Transverse colon (tissue), 4 donors: ENCODE measurements at regions not wholly inside any gene's neighbourhood (a gene's known extent, or its start where the extent isn't known, plus 50 kb on each side); places are given as distances from the start of the nearest gene placed in this dataset.

Experiments used
- DNase-seq: peaks from one replicate; pipeline ENCODE4 v3.0.0-alpha.2; 2019
- H3K27ac ChIP-seq, 4 donors: fragments of 200-600 bp; sonication (generic); 2 replicates each; pipeline ENCODE4 v1.5.1; 2016 to 2018; ENCODE audit warnings: inconsistent platforms in 4 of 4
- H3K27me3 ChIP-seq: fragments of 200-600 bp; sonication (generic); 2 replicates; pipeline ENCODE4 v1.5.1; 2017; ENCODE audit warnings: inconsistent platforms
- H3K36me3 ChIP-seq, 4 donors: fragments of 200-600 bp; sonication (generic); 2 replicates each; pipeline ENCODE4 v1.5.1; 2017 to 2019; ENCODE audit warnings: inconsistent platforms in 4 of 4
- H3K4me1 ChIP-seq, 4 donors: fragments of 200-600 bp; sonication (generic); 2 replicates each; pipeline ENCODE4 v1.5.1; 2017 to 2020; ENCODE audit warnings: inconsistent platforms in 4 of 4
- H3K4me3 ChIP-seq, 4 donors: fragments of 200-600 bp; sonication (generic); 1 replicate in 1 of 4; 2 replicates in 3 of 4; pipeline versions ENCODE4 v1.5.1 to v1.6.1; 2017 to 2019; ENCODE audit warnings: inconsistent platforms in 4 of 4
- H3K9me3 ChIP-seq, 2 donors: fragments of 200-600 bp; sonication (generic); 2 replicates each; pipeline ENCODE4 v1.5.1; 2017 to 2019; ENCODE audit warnings: inconsistent platforms in 2 of 2
- EP300 ChIP-seq: sonication (generic); formaldehyde crosslinking; IDR thresholded peaks from one replicate; pipeline ENCODE4 v1.6.1; 2017; ENCODE audit warnings: antibody characterized with exemption, low read depth
- POLR2A ChIP-seq: fragments of 450-650 bp; IDR thresholded peaks from one replicate; pipeline ENCODE4 v1.6.1; 2016; ENCODE audit warnings: antibody characterized with exemption, mild to moderate bottlenecking, moderate library complexity
- POLR2AphosphoS5 ChIP-seq, 3 donors: sonication (generic); formaldehyde crosslinking; IDR thresholded peaks; one replicate each; pipeline ENCODE4 v1.6.1; 2016; ENCODE audit warnings: antibody characterized with exemption in 3 of 3
- WGBS, 2 donors: methylation state at CpG; one replicate each; pipeline ENCODE4 v1.1.5; 2018; ENCODE audit warnings: low coverage in 1 of 2; 5-methylcytosine and 5-hydroxymethylcytosine counted together
- in situ Hi-C, 4 donors: fragments of 200-750 bp; cut with MboI; loops; one replicate each; pipeline versions ENCODE4 v1.15.0 to v1.15.1; 2017; ENCODE audit warnings: low sequenced_read_pairs in 3 of 4, low pct_ligation_motif_present in 1 of 4, low pct_unique_long_range_greater_than_20kb in 1 of 4
- intact Hi-C: fragments of 100-400 bp; cut with DNase I; formaldehyde crosslinking; loops from one replicate; pipeline ENCODE4 v1.15.1; 2023; ENCODE audit warnings: low total_unique reads
- TF ChIP-seq, protein P1 (sequence below), 5 experiments: fragments of 200-600 bp in 3 of 5; fragments of 450-650 bp in 2 of 5; sonication (generic) in 3 of 5; IDR thresholded peaks; 1 replicate in 2 of 5; 2 replicates in 3 of 5; pipeline ENCODE4 v1.5.1; 2016 to 2017; ENCODE audit warnings: antibody characterized with exemption in 5 of 5, inconsistent platforms in 3 of 5, mild to moderate bottlenecking in 2 of 5, moderate library complexity in 1 of 5

DNA sequence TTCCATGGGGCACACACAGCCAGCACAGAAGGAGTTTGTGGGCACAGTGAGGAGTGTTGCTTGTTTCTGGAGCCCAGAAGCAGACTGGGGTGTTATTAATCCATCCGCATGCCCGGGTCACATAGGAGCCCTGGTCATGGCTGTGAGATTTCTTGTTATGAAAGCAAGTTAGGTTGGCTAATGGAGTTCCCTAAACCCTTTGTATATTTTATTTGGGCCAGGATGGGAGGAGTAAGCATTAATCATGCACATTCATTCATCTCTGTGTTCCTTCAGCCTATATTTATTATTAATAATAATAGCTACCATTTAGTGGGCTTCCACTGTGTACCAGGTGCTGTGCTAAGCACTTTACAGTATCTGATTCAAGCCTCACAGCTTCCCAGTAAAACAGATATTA, 200.6 kb upstream of the CDH5 start:
- Histone ChIP-seq H3K4me1 (no peaks in the 10 kb centered on the region), H3K27ac (no peak overlapping the region), H3K9me3 (no peaks in the 10 kb centered on the region), H3K4me3 (no peak overlapping the region), H3K27me3 (no peaks in the 10 kb centered on the region), H3K36me3 (no peaks in the 10 kb centered on the region)
- TF ChIP-seq POLR2AphosphoS5 (IDR thresholded peaks at IDR 0.05): no peak
- in situ Hi-C loops (no loop called here), intact Hi-C loops (no loop called here)
- 50 to 93% methylated on average over 2 of the region's 2 CpGs for WGBS, 2 donors
- DNase-seq: no peak

DNA sequence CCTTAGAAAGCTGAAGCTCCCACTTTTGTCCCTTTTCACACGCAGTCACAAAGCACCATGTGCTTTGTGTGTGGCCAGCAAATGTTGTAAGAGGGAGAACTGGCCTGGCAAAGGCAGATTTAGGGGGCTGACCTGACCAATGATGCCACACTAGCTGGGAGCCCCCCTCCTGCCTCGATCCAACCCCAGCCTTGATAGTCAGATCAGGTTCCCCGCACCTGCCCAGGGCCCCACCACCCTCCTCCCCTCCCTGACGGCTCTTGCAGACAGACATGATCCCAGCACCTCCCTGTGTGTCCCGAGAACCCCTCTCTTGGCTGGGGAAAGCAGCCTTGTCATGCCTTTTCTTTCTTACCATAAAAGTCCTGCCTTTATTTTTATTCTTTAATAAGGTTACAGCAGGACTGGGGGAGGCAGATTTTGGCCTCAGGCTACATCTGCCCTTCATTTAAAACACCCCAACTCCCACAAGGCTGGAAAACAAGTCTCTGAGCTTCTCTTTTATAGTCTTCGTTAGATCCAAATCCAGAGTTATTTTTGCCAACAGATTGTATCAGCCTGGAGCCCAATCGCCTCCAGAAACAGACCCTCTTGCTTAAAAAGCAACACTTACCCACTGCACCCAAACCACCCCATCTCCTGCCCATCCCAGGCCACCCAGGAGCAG, 201.8 kb upstream of the CDH5 start:
- intact Hi-C loops (no loop called here), in situ Hi-C loops (no loop called here)
- Histone ChIP-seq H3K27me3 (no peaks in the 10 kb centered on the region), H3K27ac (no peak overlapping the region), H3K9me3 (no peaks in the 10 kb centered on the region), H3K4me1 (no peaks in the 10 kb centered on the region), H3K4me3 (no peak overlapping the region), H3K36me3 (no peaks in the 10 kb centered on the region)
- TF ChIP-seq, protein P1, sequence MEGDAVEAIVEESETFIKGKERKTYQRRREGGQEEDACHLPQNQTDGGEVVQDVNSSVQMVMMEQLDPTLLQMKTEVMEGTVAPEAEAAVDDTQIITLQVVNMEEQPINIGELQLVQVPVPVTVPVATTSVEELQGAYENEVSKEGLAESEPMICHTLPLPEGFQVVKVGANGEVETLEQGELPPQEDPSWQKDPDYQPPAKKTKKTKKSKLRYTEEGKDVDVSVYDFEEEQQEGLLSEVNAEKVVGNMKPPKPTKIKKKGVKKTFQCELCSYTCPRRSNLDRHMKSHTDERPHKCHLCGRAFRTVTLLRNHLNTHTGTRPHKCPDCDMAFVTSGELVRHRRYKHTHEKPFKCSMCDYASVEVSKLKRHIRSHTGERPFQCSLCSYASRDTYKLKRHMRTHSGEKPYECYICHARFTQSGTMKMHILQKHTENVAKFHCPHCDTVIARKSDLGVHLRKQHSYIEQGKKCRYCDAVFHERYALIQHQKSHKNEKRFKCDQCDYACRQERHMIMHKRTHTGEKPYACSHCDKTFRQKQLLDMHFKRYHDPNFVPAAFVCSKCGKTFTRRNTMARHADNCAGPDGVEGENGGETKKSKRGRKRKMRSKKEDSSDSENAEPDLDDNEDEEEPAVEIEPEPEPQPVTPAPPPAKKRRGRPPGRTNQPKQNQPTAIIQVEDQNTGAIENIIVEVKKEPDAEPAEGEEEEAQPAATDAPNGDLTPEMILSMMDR (IDR thresholded peaks at IDR 0.05): no peak
- TF ChIP-seq POLR2AphosphoS5 (IDR thresholded peaks at IDR 0.05) (no peak), EP300 (no peak), POLR2A (no peak)
- no peak for DNase-seq
- 56 to 57% methylated on average over 4 to 7 of the region's 7 CpGs for WGBS, 2 donors

DNA sequence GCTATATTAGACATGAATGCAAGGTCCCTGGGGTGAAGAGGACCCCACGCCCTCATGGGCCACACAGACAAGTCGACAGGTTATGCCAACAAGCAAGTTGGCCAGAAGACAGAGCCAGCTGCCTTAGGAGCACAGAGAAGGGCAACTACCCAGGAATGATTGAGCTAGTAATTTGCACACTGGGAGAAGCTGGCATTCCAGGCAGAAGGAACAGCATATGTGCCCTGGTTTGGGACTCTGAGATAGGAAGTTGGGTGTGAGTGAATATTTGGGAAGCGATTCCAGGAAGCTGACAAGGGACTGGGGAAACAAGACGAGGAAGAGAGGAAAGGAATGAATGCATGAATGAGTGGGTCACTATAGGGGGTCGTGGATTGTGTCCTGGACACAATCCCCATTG, 203.7 kb upstream of the CDH5 start:
- Histone ChIP-seq H3K27me3 (no peaks in the 10 kb centered on the region), H3K4me3 (no peak overlapping the region), H3K4me1 (no peaks in the 10 kb centered on the region), H3K36me3 (no peaks in the 10 kb centered on the region), H3K9me3 (no peaks in the 10 kb centered on the region), H3K27ac (no peak overlapping the region)
- in situ Hi-C loops (no loop called here), intact Hi-C loops (no loop called here)
- TF ChIP-seq POLR2AphosphoS5 (IDR thresholded peaks at IDR 0.05) (no peak), EP300 (no peak), POLR2A (no peak)
- TF ChIP-seq, protein P1 (IDR thresholded peaks at IDR 0.05): no peak
- WGBS, 2 donors: 53 to 54% methylated on average over 2 to 5 of the region's 5 CpGs
- DNase-seq: no peak

DNA sequence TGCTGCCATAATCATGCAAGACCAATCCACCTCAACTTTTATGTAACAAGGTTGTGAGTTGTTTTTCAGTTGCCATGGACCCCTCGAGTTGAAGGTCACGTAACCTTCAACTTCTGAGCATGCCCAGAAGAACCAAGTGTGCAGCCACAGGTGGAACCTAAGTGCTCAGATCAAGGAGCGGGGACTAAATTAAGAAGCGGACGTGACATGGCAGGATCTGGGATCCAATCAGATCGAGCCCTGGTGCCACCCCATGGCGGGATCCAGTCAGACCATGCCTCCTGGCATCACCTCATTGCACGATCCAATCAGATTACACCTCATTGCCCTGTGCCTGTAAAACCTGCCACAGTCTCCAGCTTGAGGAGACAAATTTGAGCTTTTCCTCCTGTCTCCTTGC, 204.5 kb upstream of the CDH5 start:
- WGBS, 2 donors: 86% methylated on average over 8 of the region's 8 CpGs; no CpG with 5 or more reads in 1 of the 2 donors
- Histone ChIP-seq H3K4me1 (no peaks in the 10 kb centered on the region), H3K27ac (no peak overlapping the region), H3K4me3 (no peak overlapping the region), H3K9me3 (no peaks in the 10 kb centered on the region), H3K27me3 (no peaks in the 10 kb centered on the region), H3K36me3 (no peaks in the 10 kb centered on the region)
- DNase-seq: no peak
- TF ChIP-seq, protein P1 (IDR thresholded peaks at IDR 0.05): no peak
- TF ChIP-seq EP300 (no peak), POLR2AphosphoS5 (IDR thresholded peaks at IDR 0.05) (no peak), POLR2A (no peak)
- in situ Hi-C loops (no loop called here), intact Hi-C loops (no loop called here)

DNA sequence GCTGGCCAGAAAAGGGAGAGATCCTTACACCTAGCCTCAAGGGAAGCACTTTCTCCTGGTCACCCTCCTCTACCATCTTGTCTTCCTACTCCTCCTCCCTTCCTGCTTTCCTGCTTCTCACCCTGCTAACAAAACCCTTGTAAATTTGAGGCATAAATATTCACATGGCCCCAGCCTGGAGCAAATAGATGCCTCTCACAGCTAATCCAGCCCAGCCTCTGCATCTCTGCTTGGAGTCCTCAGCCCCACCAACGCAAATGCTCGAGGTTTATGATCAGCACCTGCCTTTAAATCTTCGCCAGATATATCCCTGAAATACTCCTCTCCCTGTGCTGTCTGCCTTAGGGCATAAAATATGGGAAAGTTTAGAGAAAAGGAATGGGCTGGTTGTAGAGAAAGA, 205.2 kb upstream of the CDH5 start:
- TF ChIP-seq EP300 (no peak), POLR2AphosphoS5 (IDR thresholded peaks at IDR 0.05) (no peak), POLR2A (no peak)
- TF ChIP-seq, protein P1 (IDR thresholded peaks at IDR 0.05): no peak
- in situ Hi-C loops (no loop called here), intact Hi-C loops (no loop called here)
- WGBS, 2 donors: 37 to 71% methylated on average over 3 of the region's 3 CpGs
- DNase-seq: no peak
- Histone ChIP-seq H3K4me3 (no peak overlapping the region), H3K27me3 (no peaks in the 10 kb centered on the region), H3K27ac (no peak overlapping the region), H3K9me3 (no peaks in the 10 kb centered on the region), H3K36me3 (no peaks in the 10 kb centered on the region), H3K4me1 (no peaks in the 10 kb centered on the region)
